K562 (cell line): ENCODE measurements at regions not wholly inside any gene's neighbourhood (a gene's known extent, or its start where the extent isn't known, plus 50 kb on each side); places are given as distances from the start of the nearest gene placed in this dataset.

Experiments used
- ATAC-seq: fragments of 200-7000 bp; cut with Tn5 transposase; 3 replicates; pipeline ENCODE4 v1.9.1; 2020; ENCODE audit warnings: moderate library complexity
- BruUV-seq: library from RNA; stranded (reverse); fragments of 400-500 nt; replicated peaks from 2 replicates; lab custom pipeline; 2021; lab: Mats Ljungman, UMichigan
- CTCF ChIA-PET: fragments of 300-600 bp; formaldehyde crosslinking; extraction: SDS; loops from one replicate; lab custom pipeline; 2021; ENCODE audit warnings: low intra/inter-chr PET ratio; lab: Yijun Ruan, JAX
- POLR2A ChIA-PET: fragments of 300-600, 350-650 bp; sonication (Branson Sonifier 250); formaldehyde crosslinking; extraction: SDS; loops from one replicate; lab custom pipeline; 2021; ENCODE audit warnings: antibody characterized with exemption, inconsistent platforms; lab: Yijun Ruan, JAX
- DNase-seq, 4 experiments: peaks; one replicate each; pipeline versions ENCODE4 v3.0.0 to v3.0.0-alpha.2; 2011 to 2018; ENCODE audit warnings: low spot score in 3 of 4, mixed read lengths in 3 of 4; ENCODE audit errors: extremely low read depth in 1 of 4
- FAIRE-seq: peaks from 2 replicates; lab custom pipeline; 2011; peaks lifted over from hg19 to GRCh38; lab: Jason Lieb, UNC
- H2AFZ ChIP-seq: 2 replicates; pipeline ENCODE4 v1.6.0; 2011; ENCODE audit warnings: low read depth, low read length, control low read depth, inconsistent platforms
- H3K27ac ChIP-seq: fragments of 200-600 bp; 3 replicates; pipeline ENCODE4 v1.8.0; 2011; ENCODE audit warnings: low read depth, mild to moderate bottlenecking, control low read depth, inconsistent platforms, low read length, moderate library complexity, mixed read lengths; ENCODE audit errors: extremely low read depth
- H3K27me3 ChIP-seq, 2 experiments: fragments of 300-600 bp in 1 of 2; 2 replicates in 1 of 2; 3 replicates in 1 of 2; pipeline versions ENCODE4 v1.6.0 to v1.8.0; 2011; ENCODE audit warnings: inconsistent platforms in 2 of 2, low read length in 2 of 2, mild to moderate bottlenecking in 1 of 2, mixed read lengths in 1 of 2, moderate library complexity in 1 of 2; ENCODE audit not compliant: control insufficient read depth in 2 of 2, insufficient read depth in 2 of 2
- H3K36me3 ChIP-seq: fragments of 300-600 bp; 3 replicates; pipeline ENCODE4 v1.8.0; 2011; ENCODE audit warnings: mild to moderate bottlenecking, low read length, inconsistent platforms; ENCODE audit not compliant: control insufficient read depth, insufficient read depth
- H3K4me1 ChIP-seq, 2 experiments: fragments of 200-600 bp in 1 of 2; replicated peaks in 1 of 2; 2 replicates in 1 of 2; 3 replicates in 1 of 2; pipeline versions ENCODE4 v1.5.1 to v1.8.0; 2011; ENCODE audit warnings: inconsistent platforms in 2 of 2, low read length in 2 of 2, mild to moderate bottlenecking in 1 of 2, mixed read lengths in 1 of 2, moderate library complexity in 1 of 2; ENCODE audit not compliant: control insufficient read depth in 2 of 2, insufficient read depth in 2 of 2
- H3K4me2 ChIP-seq: 2 replicates; pipeline ENCODE4 v1.6.1; 2011; ENCODE audit warnings: low read length, control low read depth, inconsistent platforms, mixed read lengths; ENCODE audit not compliant: insufficient read depth
- H3K4me3 ChIP-seq: fragments of 200-600 bp; sonication (generic), shearing (Covaris generic); 2 replicates; pipeline ENCODE4 v1.5.1; 2016; ENCODE audit warnings: control low read depth, inconsistent platforms
- H3K79me2 ChIP-seq: fragments of 200-600 bp; 3 replicates; pipeline ENCODE4 v1.8.0; 2011; ENCODE audit warnings: low read length, inconsistent platforms; ENCODE audit not compliant: control insufficient read depth, insufficient read depth
- H3K9ac ChIP-seq, 2 experiments: 2 replicates each; pipeline versions ENCODE4 v1.6.0 to v1.6.1; 2011; ENCODE audit warnings: low read depth in 2 of 2, low read length in 2 of 2, control low read depth in 1 of 2, inconsistent platforms in 1 of 2, mild to moderate bottlenecking in 1 of 2, mixed read lengths in 1 of 2; ENCODE audit not compliant: insufficient read depth in 1 of 2
- H3K9me1 ChIP-seq: one replicate; pipeline ENCODE4 v1.6.0; 2011; ENCODE audit warnings: inconsistent platforms, mild to moderate bottlenecking, low read length, moderate library complexity; ENCODE audit not compliant: control insufficient read depth, insufficient read depth
- H3K9me3 ChIP-seq: replicated peaks from 2 replicates; pipeline ENCODE4 v1.5.1; 2011; ENCODE audit warnings: low read depth, low read length, inconsistent platforms; ENCODE audit not compliant: control insufficient read depth, insufficient read depth
- H4K20me1 ChIP-seq: replicated peaks from 2 replicates; pipeline ENCODE4 v1.6.1; 2011; ENCODE audit warnings: low read length, inconsistent platforms, mixed read lengths; ENCODE audit not compliant: control insufficient read depth, insufficient read depth
- DPF2 ChIP-seq: fragments of 450-650 bp; IDR thresholded peaks from 2 replicates; pipeline ENCODE4 v1.6.1; 2016
- ELF4 ChIP-seq: fragments of 450-650 bp; formaldehyde crosslinking; IDR thresholded peaks from 2 replicates; pipeline ENCODE4 v1.4.0; 2022; ENCODE audit warnings: missing genetic modification characterization
- GATAD2A ChIP-seq: fragments of 450-650 bp; IDR thresholded peaks from 2 replicates; pipeline ENCODE4 v1.6.1; 2017
- HDAC8 ChIP-seq: fragments of 450-650 bp; IDR thresholded peaks from 2 replicates; pipeline ENCODE4 v1.6.1; 2016; ENCODE audit warnings: mild to moderate bottlenecking, missing genetic modification characterization, moderate library complexity, missing compliant biosample characterization
- JUNB ChIP-seq: fragments of 450-650 bp; formaldehyde crosslinking; conservative IDR thresholded peaks from 2 replicates; pipeline ENCODE4 v1.4.0; 2020; ENCODE audit warnings: mild to moderate bottlenecking
- KLF10 ChIP-seq: fragments of 250-450 bp; sonication (Bioruptor Pico); IDR thresholded peaks from 2 replicates; pipeline ENCODE4 v1.6.1; 2021; ENCODE audit warnings: matching md5 sums
- MEF2A ChIP-seq: IDR thresholded peaks from 2 replicates; pipeline ENCODE4 v1.6.1; 2011; ENCODE audit warnings: low read depth, mild to moderate bottlenecking, low read length, moderate library complexity; ENCODE audit not compliant: control insufficient read depth
- OTX1 ChIP-seq: fragments of 450-650 bp; formaldehyde crosslinking; IDR thresholded peaks from 2 replicates; pipeline ENCODE4 v1.4.0; 2022; ENCODE audit warnings: mild to moderate bottlenecking
- POLR2H ChIP-seq: IDR thresholded peaks from 2 replicates; pipeline ENCODE4 v1.6.1; 2016; ENCODE audit warnings: missing genetic modification characterization, low read depth, mild to moderate bottlenecking, control low read depth, missing compliant biosample characterization, moderate library complexity
- PTBP1 ChIP-seq: fragments of 200-400 bp; formaldehyde crosslinking; IDR thresholded peaks from 2 replicates; pipeline ENCODE4 v1.6.1; 2017; ENCODE audit warnings: low read depth, low read length
- RFX1 ChIP-seq: fragments of 450-650 bp; IDR thresholded peaks from 2 replicates; pipeline ENCODE4 v1.6.1; 2016; ENCODE audit warnings: mild to moderate bottlenecking, moderate library complexity
- SIN3A ChIP-seq, 2 experiments: fragments of 150-350 bp in 1 of 2; IDR thresholded peaks; 2 replicates each; pipeline ENCODE4 v1.6.1; 2011 to 2016; ENCODE audit warnings: borderline replicate concordance in 2 of 2, low read depth in 2 of 2, low read length in 2 of 2, mild to moderate bottlenecking in 2 of 2, moderate library complexity in 2 of 2; ENCODE audit not compliant: control insufficient read depth in 1 of 2
- SMAD1 ChIP-seq: fragments of 150-350 bp; IDR thresholded peaks from 2 replicates; pipeline ENCODE4 v1.6.1; 2014; ENCODE audit warnings: low read length, low read depth; ENCODE audit not compliant: partially characterized antibody
- TFAM ChIP-seq: fragments of 250-450 bp; sonication (Bioruptor Pico); conservative IDR thresholded peaks from 2 replicates; pipeline ENCODE4 v1.5.0; 2021; ENCODE audit warnings: mild to moderate bottlenecking, moderate library complexity
- TGIF2 ChIP-seq: sonication (generic); formaldehyde crosslinking; IDR thresholded peaks from 2 replicates; pipeline ENCODE4 v1.8.1; 2022; ENCODE audit warnings: mild to moderate bottlenecking, missing genetic modification reagents, moderate library complexity
- ZNF184 ChIP-seq: sonication (generic); formaldehyde crosslinking; IDR thresholded peaks from 2 replicates; pipeline ENCODE4 v1.5.0; 2020; ENCODE audit warnings: missing genetic modification reagents
- ZNF512 ChIP-seq: IDR thresholded peaks from 2 replicates; pipeline ENCODE4 v1.6.1; 2016; ENCODE audit warnings: missing genetic modification characterization, missing compliant biosample characterization
- ZZZ3 ChIP-seq: fragments of 450-650 bp; IDR thresholded peaks from 2 replicates; pipeline ENCODE4 v1.6.1; 2016; ENCODE audit warnings: antibody characterized with exemption, mild to moderate bottlenecking, moderate library complexity
- WGBS: fragments of 100-300 bp; shearing (Covaris generic); methylation state at CpG from one replicate; pipeline ENCODE4 v1.1.6; 2016; ENCODE audit warnings: low coverage, mixed read lengths; ENCODE audit not compliant: insufficient coverage; ENCODE audit errors: missing lambda C conversion rate; 5-methylcytosine and 5-hydroxymethylcytosine counted together
- in situ Hi-C: fragments of 300-500 bp; cut with MboI; formaldehyde crosslinking; loops from 4 replicates; pipeline ENCODE4 v1.15.0; 2018; ENCODE audit warnings: inconsistent platforms, mixed read lengths
- intact Hi-C: fragments of 100-400 bp; cut with micrococcal nuclease; formaldehyde crosslinking; loops from 2 replicates; pipeline ENCODE4 v1.14.2; 2022
- TF ChIP-seq, protein P1 (sequence below): fragments of 250-450 bp; sonication (Bioruptor Pico); IDR thresholded peaks from 2 replicates; pipeline ENCODE4 v1.5.0; 2020; ENCODE audit warnings: mild to moderate bottlenecking, borderline replicate concordance

DNA sequence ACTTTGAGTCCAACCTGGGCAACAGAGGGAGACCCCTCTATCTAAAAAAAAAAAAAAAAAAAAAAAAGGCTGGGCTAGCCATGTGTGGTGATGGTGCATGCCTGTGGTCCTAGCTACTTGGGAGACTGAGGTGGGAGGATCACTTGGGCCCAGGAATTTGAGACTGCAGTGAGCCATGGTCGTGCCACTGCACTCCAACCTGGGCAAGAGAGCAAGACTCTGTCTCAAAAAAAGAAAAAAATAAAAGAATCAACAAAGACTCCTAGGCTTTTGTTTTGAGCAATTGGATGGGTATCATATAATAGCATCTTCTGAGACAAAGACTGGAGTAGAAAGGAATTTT lies 481.7 kb upstream of the PAPPA start (continued):
- TF ChIP-seq POLR2H (tag) = no peak
- no peak for TF ChIP-seq MEF2A
- TF ChIP-seq RFX1 = no peak
- no peak for TF ChIP-seq ELF4 (CRISPR knock-in tag)
- TF ChIP-seq ZNF184 (CRISPR knock-in tag) = no peak
- no peak for TF ChIP-seq ZNF512 (tag)

GRCh38 chr9:115672477-115673316 lies 480.9 kb upstream of the PAPPA start:
- Histone ChIP-seq H3K9me1 (no peaks in the 10 kb centered on the region), H2AFZ (no peak overlapping the region), H3K4me2 (no peak overlapping the region), H3K27me3 (no peaks in the 10 kb centered on the region), H4K20me1 (no peaks in the 10 kb centered on the region), H3K9me3 (no peaks in the 10 kb centered on the region; the same call in 1 of the 2 replicates), H3K36me3 (no peaks in the 10 kb centered on the region), H3K9ac (no peak overlapping the region), H3K79me2 (no peaks in the 10 kb centered on the region), H3K4me1 (no peaks in the 10 kb centered on the region), H3K27ac (no peak overlapping the region), H3K4me3 (no peak overlapping the region)
- FAIRE-seq = no peak
- no peak for ATAC-seq
- WGBS = 3% methylated on average over 7 of the region's 7 CpGs
- in situ Hi-C loops = no loop called here
- DNase-seq = no peak
- no TSS peak for BruUV-seq
- intact Hi-C loops = no loop called here
- CTCF ChIA-PET = no interaction called here
- POLR2A ChIA-PET = no interaction called here
- TF ChIP-seq GATAD2A = no peak
- no peak for TF ChIP-seq JUNB (CRISPR knock-in tag)
- TF ChIP-seq ZZZ3 = no peak
- TF ChIP-seq OTX1 (CRISPR knock-in tag) = no peak
- no peak for TF ChIP-seq PTBP1
- TF ChIP-seq TFAM (CRISPR knock-in tag) = no peak
- TF ChIP-seq SMAD1 = no peak
- TF ChIP-seq SIN3A (IDR thresholded peaks at IDR 0.05; ENCODE audit: borderline replicate concordance in 2 of 2, control insufficient read depth in 1 of 2, low read depth in 2 of 2, low read length in 2 of 2) = no peak
- TF ChIP-seq, protein P1, sequence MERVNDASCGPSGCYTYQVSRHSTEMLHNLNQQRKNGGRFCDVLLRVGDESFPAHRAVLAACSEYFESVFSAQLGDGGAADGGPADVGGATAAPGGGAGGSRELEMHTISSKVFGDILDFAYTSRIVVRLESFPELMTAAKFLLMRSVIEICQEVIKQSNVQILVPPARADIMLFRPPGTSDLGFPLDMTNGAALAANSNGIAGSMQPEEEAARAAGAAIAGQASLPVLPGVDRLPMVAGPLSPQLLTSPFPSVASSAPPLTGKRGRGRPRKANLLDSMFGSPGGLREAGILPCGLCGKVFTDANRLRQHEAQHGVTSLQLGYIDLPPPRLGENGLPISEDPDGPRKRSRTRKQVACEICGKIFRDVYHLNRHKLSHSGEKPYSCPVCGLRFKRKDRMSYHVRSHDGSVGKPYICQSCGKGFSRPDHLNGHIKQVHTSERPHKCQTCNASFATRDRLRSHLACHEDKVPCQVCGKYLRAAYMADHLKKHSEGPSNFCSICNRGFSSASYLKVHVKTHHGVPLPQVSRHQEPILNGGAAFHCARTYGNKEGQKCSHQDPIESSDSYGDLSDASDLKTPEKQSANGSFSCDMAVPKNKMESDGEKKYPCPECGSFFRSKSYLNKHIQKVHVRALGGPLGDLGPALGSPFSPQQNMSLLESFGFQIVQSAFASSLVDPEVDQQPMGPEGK (CRISPR knock-in tag) = no peak
- TF ChIP-seq TGIF2 (CRISPR knock-in tag) = no peak
- no peak for TF ChIP-seq DPF2
- no peak for TF ChIP-seq HDAC8 (tag)
- no peak for TF ChIP-seq KLF10 (CRISPR knock-in tag)
